Keratinocyte (primary cell): ENCODE measurements at regions not wholly inside any gene's neighbourhood (a gene's known extent, or its start where the extent isn't known, plus 50 kb on each side); places are given as distances from the start of the nearest gene placed in this dataset.

Experiments
- DNase-seq: peaks from one replicate; pipeline ENCODE4 v3.0.0-alpha.2; 2011; ENCODE audit warnings: low read depth, missing footprints, low spot score
- FAIRE-seq: peaks from 2 replicates; lab custom pipeline; 2011; peaks lifted over from hg19 to GRCh38; lab: Jason Lieb, UNC
- H2AFZ ChIP-seq: 2 replicates; pipeline ENCODE4 v1.6.0; 2012; ENCODE audit warnings: low read length, control low read depth, inconsistent platforms; ENCODE audit not compliant: control insufficient read depth
- H3K27ac ChIP-seq: 2 replicates; pipeline ENCODE4 v1.5.1; 2011; ENCODE audit warnings: low read length; ENCODE audit not compliant: control insufficient read depth, insufficient read depth
- H3K27me3 ChIP-seq: 3 replicates; pipeline ENCODE4 v1.6.0; 2011; ENCODE audit warnings: low read length; ENCODE audit not compliant: control insufficient read depth, insufficient read depth; ENCODE audit errors: extremely low read depth
- H3K36me3 ChIP-seq, 2 experiments: 2 replicates in 1 of 2; 3 replicates in 1 of 2; pipeline ENCODE4 v1.5.1; 2011; ENCODE audit warnings: low read length in 2 of 2, mild to moderate bottlenecking in 1 of 2; ENCODE audit not compliant: control insufficient read depth in 2 of 2, insufficient read depth in 2 of 2; ENCODE audit errors: extremely low read depth in 1 of 2
- H3K4me1 ChIP-seq: 3 replicates; pipeline ENCODE4 v1.5.1; 2011; ENCODE audit warnings: low read length; ENCODE audit not compliant: control insufficient read depth, insufficient read depth; ENCODE audit errors: extremely low read depth
- H3K4me2 ChIP-seq: 3 replicates; pipeline ENCODE4 v1.6.0; 2011; ENCODE audit warnings: low read depth, low read length; ENCODE audit not compliant: control insufficient read depth, insufficient read depth; ENCODE audit errors: extremely low read depth
- H3K4me3 ChIP-seq, 3 experiments: fragments of 200-600 bp in 1 of 3; sonication (generic) in 1 of 3; 2 replicates in 2 of 3; 3 replicates in 1 of 3; pipeline ENCODE4 v1.5.1; 2011 to 2016; ENCODE audit warnings: low read length in 3 of 3, mild to moderate bottlenecking in 3 of 3, control low read depth in 2 of 3, inconsistent platforms in 1 of 3, low read depth in 1 of 3, mixed read lengths in 1 of 3, mixed run types in 1 of 3, moderate library complexity in 1 of 3; ENCODE audit not compliant: control insufficient read depth in 2 of 3, insufficient read depth in 2 of 3; ENCODE audit errors: extremely low read depth in 1 of 3
- H3K79me2 ChIP-seq: 2 replicates; pipeline ENCODE4 v1.6.0; 2012; ENCODE audit warnings: low read length; ENCODE audit not compliant: control insufficient read depth, insufficient read depth
- H3K9ac ChIP-seq: 3 replicates; pipeline ENCODE4 v1.6.0; 2011; ENCODE audit warnings: low read length; ENCODE audit not compliant: control insufficient read depth, insufficient read depth; ENCODE audit errors: extremely low read depth
- H3K9me1 ChIP-seq: 3 replicates; pipeline ENCODE4 v1.6.0; 2011; ENCODE audit warnings: low read length; ENCODE audit not compliant: control insufficient read depth, insufficient read depth; ENCODE audit errors: extremely low read depth
- H3K9me3 ChIP-seq: 2 replicates; pipeline ENCODE4 v1.5.1; 2012; ENCODE audit warnings: low read depth, low read length; ENCODE audit not compliant: control insufficient read depth
- H4K20me1 ChIP-seq: 3 replicates; pipeline ENCODE4 v1.6.0; 2011; ENCODE audit warnings: low read length; ENCODE audit not compliant: control insufficient read depth, insufficient read depth; ENCODE audit errors: extremely low read depth
- CTCF ChIP-seq, 3 experiments: IDR thresholded peaks in 1 of 3; conservative IDR thresholded peaks in 1 of 3; optimal IDR thresholded peaks in 1 of 3; 2 replicates in 2 of 3; 3 replicates in 1 of 3; pipeline versions ENCODE3 to v1.5.1; 2011; ENCODE audit warnings: low read length in 3 of 3, mild to moderate bottlenecking in 3 of 3, moderate library complexity in 2 of 3, control low read depth in 1 of 3, inconsistent platforms in 1 of 3; ENCODE audit not compliant: insufficient read depth in 2 of 3; ENCODE audit errors: extremely low read depth in 1 of 3
- EZH2 ChIP-seq: IDR thresholded peaks from one replicate; pipeline ENCODE4 v1.6.1; 2012; ENCODE audit warnings: inconsistent platforms, mild to moderate bottlenecking, low read length, moderate library complexity
- dilution Hi-C: fragments of 300-500 bp; cut with MboI; formaldehyde crosslinking; loops from one replicate; pipeline ENCODE4 v1.7.0; 2020; ENCODE audit warnings: low sequenced_read_pairs; ENCODE audit not compliant: extremely low pct_ligation_motif_present

GRCh38 chr17:73942703-73943415 lies 260.6 kb upstream of the RPL38 start:
- Histone ChIP-seq H3K27ac (no peak overlapping the region), H3K9me1 (no peaks in the 10 kb centered on the region), H3K4me2 (no peak overlapping the region), H3K9me3 (no peaks in the 10 kb centered on the region), H3K9ac (no peak overlapping the region), H3K27me3 (no peaks in the 10 kb centered on the region), H3K36me3 (no peaks in the 10 kb centered on the region), H3K4me1 (no peaks in the 10 kb centered on the region), H4K20me1 (no peaks in the 10 kb centered on the region), H2AFZ (no peak overlapping the region), H3K4me3 (no peak overlapping the region), H3K79me2 (no peaks in the 10 kb centered on the region)
- FAIRE-seq (no peak), DNase-seq (no peak)
- TF ChIP-seq EZH2 (no peak), CTCF (optimal IDR thresholded peaks at IDR 0.05 in 1 of 3, IDR thresholded peaks at IDR 0.05 in 1 of 3, conservative IDR thresholded peaks at IDR 0.05 in 1 of 3; ENCODE audit: extremely low read depth in 1 of 3, insufficient read depth in 2 of 3, low read length in 3 of 3) (no peak)
- dilution Hi-C loops, result no loop called here

- Histone ChIP-seq H4K20me1 (no peaks in the 10 kb centered on the region), H3K9me3 (no peaks in the 10 kb centered on the region), H3K27ac (no peak overlapping the region), H3K9ac (no peak overlapping the region), H3K9me1 (no peaks in the 10 kb centered on the region), H3K4me1 (no peaks in the 10 kb centered on the region), H3K36me3 (no peaks in the 10 kb centered on the region), H3K27me3 (no peaks in the 10 kb centered on the region), H3K4me3 (no peak overlapping the region), H2AFZ (no peak overlapping the region), H3K4me2 (no peak overlapping the region), H3K79me2 (no peaks in the 10 kb centered on the region)
- FAIRE-seq (no peak), DNase-seq (no peak)
- TF ChIP-seq CTCF (optimal IDR thresholded peaks at IDR 0.05 in 1 of 3, IDR thresholded peaks at IDR 0.05 in 1 of 3, conservative IDR thresholded peaks at IDR 0.05 in 1 of 3; ENCODE audit: extremely low read depth in 1 of 3, insufficient read depth in 2 of 3, low read length in 3 of 3) (no peak), EZH2 (no peak)
- dilution Hi-C loops, result no loop called here
Observed at GRCh38 chr17:73943416-73944110, 259.9 kb upstream of the RPL38 start.
